Limb (tissue), 2 donors: ENCODE measurements at regions not wholly inside any gene's neighbourhood (a gene's known extent, or its start where the extent isn't known, plus 50 kb on each side); places are given as distances from the start of the nearest gene placed in this dataset.
"Not testable (repeated sequence)": the region's sequence is repeated elsewhere in the genome, so short reads cannot be mapped to it uniquely, and the experiment has no call there.

Experiments
- DNase-seq, 2 donors: peaks; one replicate each; pipeline ENCODE4 v3.0.0-alpha.2; 2016; ENCODE audit errors: extremely low spot score in 2 of 2

DNA sequence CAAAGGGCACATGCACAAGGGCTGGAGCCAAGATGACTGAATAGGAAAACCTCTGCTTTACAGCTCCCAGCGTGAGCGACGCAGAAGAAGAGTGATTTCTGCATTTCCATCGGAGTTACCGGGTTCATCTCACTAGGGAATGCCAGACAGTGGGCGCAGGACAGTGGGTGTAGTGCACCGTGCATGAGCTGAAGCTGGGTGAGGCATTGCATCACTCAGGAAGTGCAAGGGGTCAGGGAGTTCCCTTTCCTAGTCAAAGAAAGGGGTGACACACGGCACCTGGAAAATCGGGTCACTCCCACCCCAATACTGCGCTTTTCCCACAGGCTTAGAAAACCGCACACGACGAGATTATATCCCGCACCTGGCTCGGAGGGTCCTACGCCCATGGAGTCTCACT is 64.5 kb upstream of the HTR1E start:
- DNase-seq, result not testable (repeated sequence)

DNA sequence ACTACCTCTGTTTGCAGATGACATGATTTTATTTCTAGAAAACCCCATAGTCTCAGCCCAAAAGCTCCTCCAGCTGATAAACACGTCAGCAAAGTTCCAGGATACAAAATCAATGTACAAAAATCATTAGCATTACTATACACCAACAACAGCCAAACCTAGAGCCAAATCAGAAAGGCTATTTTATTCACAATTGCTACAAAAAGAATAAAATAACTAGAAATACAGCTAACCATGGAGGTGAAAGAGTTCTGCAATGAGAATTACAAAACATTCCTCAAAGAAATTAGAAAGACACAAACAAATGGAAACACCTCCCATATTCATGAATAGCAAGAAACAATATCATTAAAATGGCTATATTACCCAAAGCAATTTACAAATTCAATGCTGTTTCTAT is 65.6 kb upstream of the HTR1E start:
- no peak for DNase-seq

DNA sequence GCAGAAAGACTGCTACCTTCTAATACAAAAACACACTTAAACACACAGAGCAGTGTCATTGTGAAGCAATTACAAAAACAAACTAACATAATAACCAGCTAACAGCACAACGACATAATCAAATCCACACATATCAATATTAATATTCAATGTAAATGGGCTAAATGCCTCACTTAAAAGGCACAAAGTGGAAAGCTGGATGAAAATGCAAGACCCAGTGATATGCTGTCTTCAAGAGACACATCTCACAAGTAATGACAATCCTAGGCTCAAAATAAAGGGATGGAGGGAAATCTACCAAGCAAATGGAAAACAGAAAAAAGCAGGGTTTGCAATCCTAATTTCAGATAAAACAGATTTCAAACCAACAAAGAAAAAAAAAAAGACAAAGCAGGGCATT is 67.8 kb upstream of the HTR1E start:
- DNase-seq, result no peak

DNA sequence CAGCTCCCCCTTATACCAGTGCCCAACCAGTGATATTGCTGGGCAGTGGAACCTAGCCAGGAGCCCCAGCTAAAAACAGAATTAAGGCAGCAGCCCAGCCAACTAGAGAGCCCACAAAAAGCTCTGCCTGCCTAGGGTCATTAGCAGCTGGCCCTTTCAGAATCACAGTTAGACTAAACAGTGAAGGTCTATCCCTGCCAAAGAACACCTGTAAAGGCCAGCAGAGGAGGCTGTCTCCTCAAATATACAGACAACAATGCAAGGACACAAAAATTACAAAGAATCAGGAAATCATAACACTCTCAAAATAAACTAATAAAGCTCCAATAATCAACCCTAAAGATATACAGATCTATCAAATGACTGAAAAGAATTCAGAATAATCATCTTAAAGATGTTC is 77.8 kb upstream of the HTR1E start:
- no peak for DNase-seq

DNA sequence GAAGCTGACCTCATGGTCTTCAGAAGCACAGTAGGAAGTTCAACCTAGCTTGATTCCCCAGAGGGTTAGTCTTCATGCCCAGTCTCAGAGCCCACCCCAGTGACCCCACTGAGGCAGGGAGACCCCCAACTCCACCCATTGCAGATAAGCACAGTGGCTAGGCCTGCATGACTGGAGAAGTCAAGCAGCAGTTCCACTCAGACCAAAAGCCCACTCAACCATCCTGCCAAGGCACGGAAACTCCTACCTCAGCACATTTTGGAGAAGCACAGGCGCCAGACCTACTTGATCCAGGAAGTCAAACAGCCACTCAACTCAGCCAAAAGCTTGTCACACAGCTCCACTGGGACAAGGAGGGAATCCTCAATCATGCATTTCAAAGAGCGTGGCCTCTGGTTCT is 78.4 kb upstream of the HTR1E start:
- no peak for DNase-seq

DNA sequence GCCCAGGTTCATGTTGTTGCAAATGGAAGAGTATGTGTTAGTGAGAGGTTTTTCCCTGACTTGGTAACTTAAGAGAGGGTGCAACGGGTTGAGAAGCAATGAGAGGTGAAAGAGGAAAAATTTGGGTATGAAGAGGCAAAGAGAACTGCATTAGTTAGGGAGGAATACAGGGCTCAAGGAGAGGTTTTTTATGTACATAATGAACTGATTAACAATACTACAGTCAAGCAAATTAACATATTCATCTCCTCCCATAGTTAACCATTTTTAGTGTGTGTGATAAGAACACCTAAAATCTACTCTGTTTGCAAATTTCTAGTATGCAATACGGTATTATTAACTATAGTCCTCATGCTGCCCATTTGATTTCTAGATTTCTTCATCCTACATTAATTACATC is 79.5 kb upstream of the HTR1E start:
- DNase-seq, result no peak

DNA sequence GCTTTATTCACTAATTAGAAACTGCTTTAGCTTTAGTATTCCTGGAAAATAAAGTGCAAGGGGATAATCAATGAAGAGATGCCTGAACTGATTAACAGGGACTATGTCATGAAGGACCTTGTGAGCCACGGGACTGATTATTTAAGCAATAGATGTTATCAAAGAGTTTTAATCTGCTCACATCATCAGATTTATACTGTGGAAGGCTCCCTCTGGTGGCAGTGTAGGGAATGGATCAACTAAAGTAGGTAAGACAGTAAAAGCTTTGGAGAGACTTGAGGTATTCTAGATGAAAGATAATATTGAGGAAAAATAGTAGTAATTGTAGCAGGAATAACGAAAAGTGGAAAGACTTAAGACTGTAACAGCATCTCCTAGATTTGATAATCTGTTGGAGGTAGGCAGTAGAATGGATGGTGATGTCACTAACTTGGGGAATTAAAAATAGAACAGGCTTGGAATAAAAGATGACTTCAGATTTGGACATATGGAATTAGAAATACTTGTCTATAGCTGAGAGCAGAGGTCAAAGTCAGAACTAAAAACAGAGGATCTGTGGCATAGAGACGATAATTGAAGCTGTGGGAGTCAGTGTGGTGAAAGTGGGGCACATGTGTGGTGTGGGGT is 80.3 kb upstream of the HTR1E start:
- DNase-seq, result no peak

DNA sequence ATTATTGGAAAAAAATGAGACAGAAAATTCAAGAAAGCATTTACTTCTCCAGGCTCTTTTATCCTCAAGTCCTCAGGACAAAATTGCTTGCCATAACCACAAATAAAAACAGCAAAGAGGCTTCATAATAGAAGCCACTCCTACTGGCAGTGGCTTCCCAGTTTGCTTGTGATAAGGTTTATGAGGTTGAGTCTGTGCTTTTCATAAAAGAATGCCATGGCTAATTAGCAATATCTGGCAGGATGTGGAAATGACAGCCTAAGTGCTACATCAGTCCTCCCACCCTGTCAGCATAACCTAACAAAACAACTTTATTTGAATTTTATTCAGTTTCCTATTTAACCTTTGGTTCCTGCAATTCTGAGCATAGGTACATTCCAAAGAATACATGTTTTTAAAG is 80.9 kb upstream of the HTR1E start:
- no peak for DNase-seq

DNA sequence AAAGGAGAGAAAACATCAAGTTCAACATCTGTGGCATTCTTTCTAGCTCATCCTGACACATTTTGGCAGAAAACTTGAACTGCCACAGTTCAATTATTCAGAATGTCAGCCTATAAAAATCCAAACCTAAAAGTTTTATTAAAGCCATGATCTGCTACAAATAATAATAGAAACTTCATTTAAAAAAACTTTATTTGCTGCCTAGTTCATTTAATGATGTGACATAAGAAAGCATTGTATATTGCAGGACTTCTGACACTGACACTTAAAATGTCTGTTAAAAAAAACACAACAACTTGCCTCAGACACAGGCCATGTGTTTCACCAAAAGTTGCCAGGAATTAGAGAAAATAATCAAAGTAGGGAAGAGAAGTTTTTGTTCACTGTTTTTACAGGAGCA is 88.3 kb upstream of the HTR1E start:
- DNase-seq, result no peak

DNA sequence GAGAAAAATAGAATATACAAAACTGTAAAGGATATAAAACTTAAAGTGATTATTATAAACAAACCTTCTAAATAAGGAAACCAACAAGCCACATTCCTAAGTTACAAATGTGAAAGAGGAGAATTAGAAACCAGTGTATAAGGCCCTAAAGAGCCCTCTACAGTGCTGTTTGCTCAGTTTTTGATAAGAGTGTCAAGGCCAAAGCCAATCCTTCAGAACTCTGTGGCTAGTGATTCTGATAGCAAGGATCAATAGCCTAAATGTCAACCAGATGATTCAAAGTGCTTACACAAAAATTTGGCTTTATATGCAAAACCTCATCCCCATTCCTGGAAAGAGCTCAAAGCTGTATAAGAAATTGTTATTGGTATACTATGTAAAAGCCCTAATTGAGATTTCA is 104.6 kb upstream of the HTR1E start:
- no peak for DNase-seq

DNA sequence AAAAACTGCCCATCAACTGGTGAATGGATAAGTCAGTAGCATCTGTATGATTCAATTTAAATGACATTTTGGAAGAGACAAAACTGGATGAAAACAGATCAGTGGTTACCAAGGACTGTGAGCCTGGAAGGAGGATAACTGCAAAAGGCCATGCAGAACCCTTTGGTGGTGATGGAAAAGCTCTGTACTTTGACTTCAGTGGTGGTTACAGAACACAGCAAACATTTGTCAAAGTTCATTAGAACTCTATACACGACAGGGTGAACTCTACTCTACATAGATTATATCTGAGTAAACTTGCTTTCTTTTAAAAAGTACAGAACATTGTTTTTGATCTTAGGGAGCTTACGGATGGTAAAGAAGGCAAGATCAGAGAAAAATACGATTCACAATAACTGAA is 111.9 kb upstream of the HTR1E start:
- DNase-seq, result no peak

DNA sequence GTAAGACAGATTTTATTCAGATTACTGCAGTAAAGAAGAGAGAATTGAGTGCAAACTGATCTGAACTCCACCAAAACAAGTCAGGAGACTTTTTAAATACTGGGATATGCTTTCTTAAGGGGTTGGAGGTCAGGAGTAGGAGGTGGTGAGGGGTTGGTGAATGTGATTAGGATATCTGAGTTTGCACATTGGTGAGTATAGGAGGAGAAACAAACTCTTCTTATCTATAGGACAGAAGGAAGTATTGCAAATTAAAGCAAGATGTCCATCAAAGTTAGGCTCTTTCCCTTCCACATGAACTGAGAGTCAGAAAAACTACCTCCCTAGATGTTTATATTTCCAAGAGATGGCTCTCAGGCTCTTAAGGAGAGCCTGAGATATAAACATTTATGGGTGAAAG is 114.6 kb upstream of the HTR1E start:
- no peak for DNase-seq

DNA sequence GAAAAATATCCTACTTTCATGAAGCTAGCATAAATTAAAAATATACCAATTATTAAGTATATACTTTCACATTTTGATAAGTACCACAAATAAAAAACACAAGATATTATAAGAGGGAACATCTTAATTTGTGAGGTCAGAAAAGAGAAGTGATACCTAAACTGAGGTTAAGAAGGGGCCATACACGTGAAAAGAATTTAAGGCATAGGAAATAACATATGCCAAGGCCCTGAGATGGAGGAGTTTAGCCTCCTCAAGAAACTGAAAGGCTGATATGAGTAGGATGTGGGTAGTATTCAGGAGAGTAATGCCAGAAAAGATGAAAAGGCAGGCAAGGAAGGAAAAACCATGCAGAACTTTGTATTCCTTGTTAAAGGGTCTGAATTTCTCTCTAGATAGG is 116.6 kb upstream of the HTR1E start:
- no peak for DNase-seq

DNA sequence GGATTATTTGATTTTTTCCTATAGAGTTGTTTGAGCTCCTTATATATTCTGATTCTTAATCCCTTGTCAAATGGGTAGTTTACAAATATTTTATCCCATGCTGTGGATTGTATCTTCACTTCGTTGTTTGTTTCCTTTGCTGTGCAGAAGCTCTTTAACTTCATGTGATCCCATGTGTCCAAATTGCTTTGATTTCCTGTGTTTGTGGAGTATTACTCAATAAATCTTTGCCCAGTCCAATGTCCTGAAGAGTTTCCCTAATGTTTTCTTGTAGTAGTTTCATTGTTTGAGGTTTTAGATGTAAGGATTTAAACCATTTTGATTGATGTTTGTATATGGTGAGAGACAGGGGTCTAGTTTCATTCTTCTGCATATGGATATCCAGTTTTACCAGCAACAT is 143.7 kb upstream of the HTR1E start:
- no peak for DNase-seq

DNA sequence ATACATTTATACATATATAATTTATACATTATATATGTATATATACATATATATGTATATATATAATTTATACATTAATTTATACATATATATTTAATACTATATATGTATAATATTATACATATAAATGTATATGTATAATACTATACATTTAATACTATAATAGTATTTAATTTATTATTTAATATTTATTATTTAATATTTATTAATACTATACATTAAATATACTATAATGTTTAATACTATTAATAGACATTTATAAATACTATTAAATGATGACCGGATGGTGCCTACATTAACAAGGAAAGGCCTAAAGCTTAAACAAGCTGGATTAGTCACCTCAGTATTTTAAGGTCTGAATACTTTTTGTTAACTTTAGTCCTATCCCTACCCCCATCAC is 145.9 kb upstream of the HTR1E start:
- DNase-seq, result no peak

DNA sequence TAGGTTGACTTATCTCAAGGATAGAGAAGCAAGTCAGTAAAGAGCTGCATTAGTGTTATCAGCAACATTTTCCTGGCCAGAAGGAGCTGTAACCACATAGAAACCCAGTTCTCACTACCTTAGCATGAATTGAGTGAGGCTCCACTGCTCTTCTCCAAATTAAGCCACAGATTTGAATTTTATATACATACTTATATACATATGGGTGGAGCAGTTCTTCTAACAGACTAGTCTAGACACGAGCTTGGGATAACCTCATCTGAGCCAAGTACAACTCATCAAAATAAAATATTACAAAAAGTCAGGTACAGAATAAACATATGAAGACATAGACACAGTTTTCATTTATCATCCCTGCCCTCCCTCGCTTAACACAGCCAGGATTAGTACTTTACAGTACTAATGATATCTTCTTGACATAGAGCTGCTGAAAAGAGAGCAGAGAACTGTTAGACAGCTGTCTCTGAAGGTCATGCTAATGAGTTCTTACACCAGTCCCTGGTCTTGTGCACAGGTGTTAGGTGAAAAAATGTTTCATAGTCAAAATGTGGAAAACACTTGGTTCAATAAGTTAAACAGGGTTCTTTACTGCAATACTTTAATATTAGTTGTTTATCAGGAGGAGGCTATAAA is 147.4 kb upstream of the HTR1E start:
- no peak for DNase-seq

DNA sequence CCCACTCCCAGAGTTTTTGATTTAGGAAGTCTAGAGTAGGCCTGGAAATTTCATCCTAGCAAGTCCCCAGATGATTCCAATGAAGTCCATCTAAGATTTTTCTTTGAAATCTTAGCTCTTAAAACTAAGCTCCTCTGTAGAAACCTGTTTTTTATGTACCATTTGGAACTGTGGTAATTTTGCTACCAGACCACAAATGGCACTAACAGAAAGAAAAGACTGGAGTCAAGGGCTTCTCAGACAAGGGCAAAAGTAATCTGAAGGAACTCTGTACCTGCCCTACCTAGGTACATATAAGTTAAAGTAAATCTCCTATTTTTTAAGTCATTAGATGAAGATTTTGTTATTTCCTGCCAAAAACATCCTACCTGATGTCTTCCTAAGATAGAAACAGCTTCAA is 155.0 kb upstream of the HTR1E start:
- DNase-seq, result no peak

DNA sequence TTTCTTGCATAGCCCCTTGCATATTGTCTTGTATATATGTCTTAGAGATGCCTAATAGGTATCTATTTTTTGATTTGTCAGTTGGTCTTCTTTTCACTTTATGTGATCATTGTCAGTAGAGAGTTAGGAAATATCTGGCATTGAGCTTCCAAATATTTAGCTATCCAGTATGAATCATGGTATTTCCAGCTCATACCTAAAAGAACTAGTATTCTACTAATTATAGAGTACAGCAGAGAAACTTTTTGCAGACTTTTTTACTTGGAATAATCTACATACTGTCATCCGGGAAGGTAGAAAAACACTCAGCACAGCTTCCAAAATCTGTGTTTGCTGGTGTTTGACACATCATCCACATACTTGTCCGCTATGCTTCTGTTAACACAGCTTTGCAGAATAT is 156.4 kb upstream of the HTR1E start:
- DNase-seq, result no peak

DNA sequence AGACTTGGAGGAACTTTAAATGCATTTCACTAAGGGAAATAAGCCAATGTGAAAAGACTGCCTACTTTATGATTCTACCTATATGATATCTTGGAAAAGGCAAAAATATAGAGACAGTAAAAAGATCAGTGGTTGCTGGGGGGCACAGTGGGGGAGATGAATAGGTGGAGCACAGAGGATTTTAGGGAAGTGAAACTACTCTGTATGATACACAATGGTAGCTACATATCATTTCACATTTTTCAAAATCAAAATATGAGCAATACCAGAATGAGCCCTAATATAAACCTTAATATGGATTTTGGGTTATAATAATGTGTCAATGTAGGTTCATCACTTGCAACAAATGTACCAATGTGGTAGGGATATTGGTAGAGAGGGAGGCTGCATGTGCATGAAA is 161.4 kb upstream of the HTR1E start:
- DNase-seq, result no peak

DNA sequence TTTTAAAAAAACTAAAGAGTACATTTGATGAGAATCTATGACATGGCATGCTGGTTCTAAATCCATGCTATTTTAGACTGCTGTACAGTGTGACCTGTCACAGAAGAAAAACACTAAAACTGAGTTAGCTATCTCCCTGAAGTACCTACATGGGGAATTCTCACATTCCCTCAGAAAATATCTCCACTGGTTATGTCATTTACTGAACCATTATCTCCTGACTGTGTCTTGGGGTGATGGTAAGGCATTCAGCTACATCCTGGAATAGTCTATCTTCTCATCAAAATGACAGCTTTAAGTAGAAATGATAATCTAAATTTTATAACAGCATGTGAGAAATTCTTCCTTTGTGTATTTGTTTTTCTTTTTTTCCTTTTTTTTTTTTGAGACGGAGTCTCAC is 172.1 kb upstream of the HTR1E start:
- no peak for DNase-seq

DNA sequence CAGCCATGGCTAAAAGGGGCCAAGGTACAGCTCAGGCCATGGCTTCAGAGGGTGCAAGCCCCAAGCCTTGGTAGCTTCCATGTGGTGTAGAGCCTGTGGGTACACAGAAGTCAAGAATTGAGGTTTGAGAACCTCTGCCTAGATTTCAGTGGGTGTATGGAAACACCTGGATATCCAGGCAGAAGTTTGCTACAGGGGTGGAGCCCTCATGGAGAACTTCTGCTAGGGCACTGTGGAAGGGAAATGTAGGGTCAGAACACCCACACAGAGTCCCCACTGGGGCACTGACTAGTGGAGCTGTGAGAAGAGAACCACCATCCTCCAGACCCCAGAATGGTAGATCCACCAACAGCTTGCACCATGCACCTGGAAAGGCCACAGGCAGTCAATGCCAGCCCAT is 177.4 kb upstream of the HTR1E start:
- DNase-seq, result not testable (repeated sequence)

DNA sequence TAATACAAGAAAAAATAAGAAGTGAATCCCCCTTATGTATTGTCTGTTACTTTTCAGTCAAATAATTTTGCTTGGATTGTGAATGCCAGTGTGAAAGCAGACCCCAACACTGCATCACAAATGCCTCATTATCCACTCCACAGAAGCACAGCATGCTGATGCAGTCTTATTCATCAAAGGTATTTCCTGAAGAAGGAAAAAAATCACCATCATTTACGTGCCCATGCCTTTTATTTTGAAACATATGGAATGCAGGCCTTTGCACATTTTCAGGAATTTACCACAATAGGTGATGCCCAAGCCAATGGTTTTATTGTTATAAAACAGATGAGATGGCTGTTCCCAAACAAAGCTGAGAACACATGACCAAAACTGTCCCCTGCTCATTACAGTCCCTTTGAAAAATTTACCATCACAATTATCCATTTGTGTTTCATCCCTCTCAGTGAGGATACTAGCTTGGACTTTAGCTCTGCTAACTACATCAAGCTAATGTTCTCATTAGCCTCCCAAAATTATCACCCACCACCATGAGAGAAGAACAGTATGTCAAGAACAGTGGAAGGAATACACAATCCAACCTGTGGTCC is 180.6 kb upstream of the HTR1E start:
- no peak for DNase-seq

DNA sequence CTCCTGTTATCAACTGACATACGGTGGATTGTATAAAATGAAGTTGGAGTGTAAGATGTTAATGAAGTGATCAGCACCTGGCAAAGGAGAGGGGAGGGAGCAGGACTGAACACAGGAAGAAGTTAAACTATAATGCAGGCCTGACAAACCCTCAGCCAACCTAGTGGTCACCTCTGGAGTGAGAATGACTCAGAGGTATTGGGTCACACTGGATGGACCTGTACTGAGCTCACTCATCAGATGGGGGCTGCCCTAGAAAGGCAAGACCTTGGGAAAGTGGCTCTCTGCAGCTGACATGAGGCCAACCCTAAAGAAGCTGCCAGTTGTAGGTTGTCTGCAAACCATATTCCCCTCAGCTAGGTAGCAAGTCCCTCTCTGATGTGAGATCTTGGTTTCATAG is 193.3 kb upstream of the HTR1E start:
- no peak for DNase-seq

DNA sequence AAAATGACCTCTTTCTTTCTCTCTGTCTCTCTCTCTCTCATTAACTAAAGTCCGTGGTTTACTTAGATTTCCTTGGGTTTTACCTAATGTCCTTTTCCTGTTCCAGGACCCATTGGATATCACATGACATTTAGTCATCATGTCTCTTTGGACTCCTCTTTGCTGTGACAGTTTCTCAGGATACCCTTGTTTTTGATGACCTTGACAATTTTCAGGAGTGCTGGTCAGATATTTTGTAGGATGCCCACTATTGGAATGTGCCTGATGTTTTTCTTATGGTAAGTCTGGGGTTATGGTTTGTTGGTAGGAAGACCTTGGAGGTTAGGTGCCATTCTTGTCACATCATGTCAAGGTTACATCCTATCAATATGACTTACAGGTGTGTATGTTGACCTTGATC is 199.2 kb upstream of the HTR1E start:
- DNase-seq, result no peak
